ENCODE measurements at regions not wholly inside any gene's neighbourhood (a gene's known extent, or its start where the extent isn't known, plus 50 kb on each side); places are given as distances from the start of the nearest gene placed in this dataset.
"Not testable (repeated sequence)": the region's sequence is repeated elsewhere in the genome, so short reads cannot be mapped to it uniquely, and the experiment has no call there.

- TF ChIP-seq CTCF (IDR thresholded peaks at IDR 0.05; ENCODE audit: low read depth, low read length, missing control alignments), result no peak
- in situ Hi-C loops (cut with HindIII; ENCODE audit: low sequenced_read_pairs), result no loop called here
- no peak for DNase-seq (ENCODE audit: low read depth)
- H3K4me3 ChIP-seq (ENCODE audit: low read depth, low read length), result no peak overlapping the region
These were observed 1303.1 kb upstream of the DDX18 start for GRCh38 chr2:116511426-116511825.

GRCh38 chr2:116513991-116514390 lies 1300.5 kb upstream of the DDX18 start:
- in situ Hi-C loops (cut with HindIII; ENCODE audit: low sequenced_read_pairs), result no loop called here
- no peak for DNase-seq (ENCODE audit: low read depth)
- H3K4me3 ChIP-seq (ENCODE audit: low read depth, low read length), result no peak overlapping the region
- TF ChIP-seq CTCF (IDR thresholded peaks at IDR 0.05; ENCODE audit: low read depth, low read length, missing control alignments), result no peak

GRCh38 chr2:116517936-116518335 lies 1296.6 kb upstream of the DDX18 start:
- in situ Hi-C loops (cut with HindIII; ENCODE audit: low sequenced_read_pairs), result no loop called here
- no peak overlapping the region for H3K4me3 ChIP-seq (ENCODE audit: low read depth, low read length)
- TF ChIP-seq CTCF (IDR thresholded peaks at IDR 0.05; ENCODE audit: low read depth, low read length, missing control alignments), result no peak
- no peak for DNase-seq (ENCODE audit: low read depth)

GRCh38 chr2:116537811-116538210 lies 1276.7 kb upstream of the DDX18 start:
- in situ Hi-C loops (cut with HindIII; ENCODE audit: low sequenced_read_pairs), result no loop called here
- no peak overlapping the region for H3K4me3 ChIP-seq (ENCODE audit: low read depth, low read length)
- no peak for DNase-seq (ENCODE audit: low read depth)
- no peak for TF ChIP-seq CTCF (IDR thresholded peaks at IDR 0.05; ENCODE audit: low read depth, low read length, missing control alignments)

GRCh38 chr2:116545286-116546068 lies 1269.0 kb upstream of the DDX18 start:
- no peak for DNase-seq (ENCODE audit: low read depth)
- H3K4me3 ChIP-seq (ENCODE audit: low read depth, low read length), result no peak overlapping the region
- TF ChIP-seq CTCF (IDR thresholded peaks at IDR 0.05; ENCODE audit: low read depth, low read length, missing control alignments), result no peak
- in situ Hi-C loops (cut with HindIII; ENCODE audit: low sequenced_read_pairs), result no loop called here

GRCh38 chr2:116552738-116553419 lies 1261.6 kb upstream of the DDX18 start:
- H3K4me3 ChIP-seq (ENCODE audit: low read depth, low read length); in situ Hi-C loops (cut with HindIII; ENCODE audit: low sequenced_read_pairs): not testable (repeated sequence)

GRCh38 chr2:116580209-116580608 lies 1234.3 kb upstream of the DDX18 start:
- in situ Hi-C loops (cut with HindIII; ENCODE audit: low sequenced_read_pairs), result no loop called here
- no peak overlapping the region for H3K4me3 ChIP-seq (ENCODE audit: low read depth, low read length)
- TF ChIP-seq CTCF (IDR thresholded peaks at IDR 0.05; ENCODE audit: low read depth, low read length, missing control alignments), result no peak
- DNase-seq (ENCODE audit: low read depth), result no peak

More at GRCh38 chr2:116552738-116553419, 1261.6 kb upstream of the DDX18 start:
- not testable (repeated sequence) for DNase-seq (ENCODE audit: low read depth)

Data from astrocyte of the cerebellum (primary cell).